HFFc6 (cell line): ENCODE measurements at regions not wholly inside any gene's neighbourhood (a gene's known extent, or its start where the extent isn't known, plus 50 kb on each side); places are given as distances from the start of the nearest gene placed in this dataset.
"Not testable (repeated sequence)": the region's sequence is repeated elsewhere in the genome, so short reads cannot be mapped to it uniquely, and the experiment has no call there.

Experiments
- DNase-seq: peaks from one replicate; pipeline ENCODE4 v3.0.0-alpha.2; 2018
- H3K27ac Mint-ChIP-seq: 2 replicates; pipeline ENCODE4 v1.8.0; 2020; ENCODE audit warnings: mild to moderate bottlenecking, mixed read lengths
- H3K27me3 Mint-ChIP-seq: 2 replicates; pipeline ENCODE4 v1.8.0; 2021; ENCODE audit warnings: mild to moderate bottlenecking, moderate library complexity, mixed read lengths; ENCODE audit not compliant: insufficient read depth
- H3K36me3 Mint-ChIP-seq: 2 replicates; pipeline ENCODE4 v1.8.0; 2021; ENCODE audit warnings: low read depth, mixed read lengths
- H3K4me1 Mint-ChIP-seq: 2 replicates; pipeline ENCODE4 v1.8.0; 2020; ENCODE audit warnings: low read depth, mixed read lengths
- H3K4me3 Mint-ChIP-seq: 2 replicates; pipeline ENCODE4 v1.8.0; 2020; ENCODE audit warnings: mild to moderate bottlenecking, moderate library complexity, mixed read lengths
- H3K9me3 Mint-ChIP-seq: 2 replicates; pipeline ENCODE4 v1.8.0; 2020; ENCODE audit warnings: mild to moderate bottlenecking, mixed read lengths
- CTCF ChIP-seq: fragments of 200-600 bp; sonication (generic); IDR thresholded peaks from 2 replicates; pipeline ENCODE4 v1.5.0; 2021; ENCODE audit warnings: antibody characterized with exemption, mild to moderate bottlenecking

GRCh38 chr20:55424476-55424875 lies 580.8 kb downstream of the CBLN4 start:
- Mint-ChIP-seq H3K36me3 (no peaks in the 10 kb centered on the region), H3K4me3 (no peak overlapping the region), H3K27ac (no peak overlapping the region), H3K9me3 (peaks cover 51% of the 10 kb centered on the region), H3K4me1 (no peaks in the 10 kb centered on the region), H3K27me3 (no peaks in the 10 kb centered on the region; the same call in 1 of the 2 replicates)
- TF ChIP-seq CTCF = no peak
- DNase-seq = no peak

GRCh38 chr20:55417836-55418235 lies 587.5 kb downstream of the CBLN4 start:
- Mint-ChIP-seq H3K27ac (no peak overlapping the region), H3K36me3 (no peaks in the 10 kb centered on the region), H3K9me3 (peaks cover 37% of the 10 kb centered on the region), H3K27me3 (no peaks in the 10 kb centered on the region; the same call in 1 of the 2 replicates), H3K4me3 (no peak overlapping the region), H3K4me1 (no peaks in the 10 kb centered on the region)
- no peak for DNase-seq
- TF ChIP-seq CTCF = no peak

- Mint-ChIP-seq H3K27me3 (no peaks in the 10 kb centered on the region), H3K9me3 (peaks cover 22% of the 10 kb centered on the region), H3K36me3 (no peaks in the 10 kb centered on the region), H3K4me3 (no peak overlapping the region), H3K27ac (no peak overlapping the region), H3K4me1 (no peaks in the 10 kb centered on the region)
- no peak for DNase-seq
- TF ChIP-seq CTCF = peak; percentile 44; the same call in 1 of the 2 replicates
Measured at GRCh38 chr20:55415567-55416142, 589.7 kb downstream of the CBLN4 start.

GRCh38 chr20:55412508-55412907 lies 592.8 kb downstream of the CBLN4 start:
- H3K27me3 Mint-ChIP-seq, H3K4me1 Mint-ChIP-seq, H3K4me3 Mint-ChIP-seq, H3K36me3 Mint-ChIP-seq, DNase-seq, H3K27ac Mint-ChIP-seq: not testable (repeated sequence)
- peaks cover 32% of the 10 kb centered on the region for H3K9me3 Mint-ChIP-seq

- DNase-seq = no peak
- Mint-ChIP-seq H3K36me3 (peaks cover 4% of the 10 kb centered on the region; the same call in 1 of the 2 replicates), H3K9me3 (peaks cover 68% of the 10 kb centered on the region), H3K27me3 (no peaks in the 10 kb centered on the region), H3K4me1 (no peaks in the 10 kb centered on the region), H3K27ac (no peak overlapping the region), H3K4me3 (no peak overlapping the region)
- TF ChIP-seq CTCF = no peak
Measured at GRCh38 chr20:55406891-55407290, 598.4 kb downstream of the CBLN4 start.

- no peak overlapping the region for H3K4me3 Mint-ChIP-seq
- no peaks in the 10 kb centered on the region for H3K27me3 Mint-ChIP-seq
- no peak overlapping the region for H3K27ac Mint-ChIP-seq
- DNase-seq = no peak
- no peaks in the 10 kb centered on the region for H3K36me3 Mint-ChIP-seq
- H3K4me1 Mint-ChIP-seq = no peaks in the 10 kb centered on the region
- no peak for TF ChIP-seq CTCF
- H3K9me3 Mint-ChIP-seq = peaks cover 57% of the 10 kb centered on the region
Measured at GRCh38 chr20:55394592-55394991, 610.7 kb downstream of the CBLN4 start.
